ENCODE measurements at regions not wholly inside any gene's neighbourhood (a gene's known extent, or its start where the extent isn't known, plus 50 kb on each side); places are given as distances from the start of the nearest gene placed in this dataset.

- DNase-seq (ENCODE audit: low read depth): no peak
Measured at GRCh38 chrX:10818651-10819050, 198.3 kb upstream of the MID1 start.

GRCh38 chrX:10819973-10820372 lies 199.6 kb upstream of the MID1 start:
- DNase-seq (ENCODE audit: low read depth): no peak

- no peak for DNase-seq (ENCODE audit: low read depth)
Measured at GRCh38 chrX:10821293-10821692, 200.9 kb upstream of the MID1 start.

GRCh38 chrX:10828036-10828435 lies 207.7 kb upstream of the MID1 start:
- DNase-seq (ENCODE audit: low read depth): no peak

- no peak for DNase-seq (ENCODE audit: low read depth)
Measured at GRCh38 chrX:10828640-10829039, 208.3 kb upstream of the MID1 start.

- no peak for DNase-seq (ENCODE audit: low read depth)
Measured at GRCh38 chrX:10831716-10832502, 211.5 kb upstream of the MID1 start.

- no peak for DNase-seq (ENCODE audit: low read depth)
Measured at GRCh38 chrX:10833299-10834169, 213.1 kb upstream of the MID1 start.

GRCh38 chrX:10841579-10841978 lies 221.2 kb upstream of the MID1 start:
- no peak for DNase-seq (ENCODE audit: low read depth)

GRCh38 chrX:10842646-10843045 lies 222.3 kb upstream of the MID1 start:
- DNase-seq (ENCODE audit: low read depth): no peak

- DNase-seq (ENCODE audit: low read depth): no peak
Measured at GRCh38 chrX:10847333-10847732, 226.9 kb upstream of the MID1 start.

- no peak for DNase-seq (ENCODE audit: low read depth)
Measured at GRCh38 chrX:10851809-10852208, 231.4 kb upstream of the MID1 start.

- no peak for DNase-seq (ENCODE audit: low read depth)
Measured at GRCh38 chrX:10854594-10854993, 234.2 kb upstream of the MID1 start.

- DNase-seq (ENCODE audit: low read depth): no peak
Measured at GRCh38 chrX:10855845-10856244, 235.5 kb upstream of the MID1 start.

- DNase-seq (ENCODE audit: low read depth): no peak
Measured at GRCh38 chrX:10856797-10857196, 236.4 kb upstream of the MID1 start.

- no peak for DNase-seq (ENCODE audit: low read depth)
Measured at GRCh38 chrX:10859353-10859752, 239.0 kb upstream of the MID1 start.

GRCh38 chrX:10875995-10876394 lies 235.1 kb upstream of the HCCS start:
- DNase-seq (ENCODE audit: low read depth): no peak

- DNase-seq (ENCODE audit: low read depth): no peak
Measured at GRCh38 chrX:10882484-10882883, 228.6 kb upstream of the HCCS start.

GRCh38 chrX:10884246-10884645 lies 226.9 kb upstream of the HCCS start:
- DNase-seq (ENCODE audit: low read depth): no peak

GRCh38 chrX:10892621-10893225 lies 218.4 kb upstream of the HCCS start:
- DNase-seq (ENCODE audit: low read depth): no peak

GRCh38 chrX:10893366-10893765 lies 217.8 kb upstream of the HCCS start:
- no peak for DNase-seq (ENCODE audit: low read depth)

- DNase-seq (ENCODE audit: low read depth): no peak
Measured at GRCh38 chrX:10893976-10894375, 217.2 kb upstream of the HCCS start.

- no peak for DNase-seq (ENCODE audit: low read depth)
Measured at GRCh38 chrX:10897768-10898167, 213.4 kb upstream of the HCCS start.
